Right renal pelvis (tissue), 4 donors: ENCODE measurements at regions not wholly inside any gene's neighbourhood (a gene's known extent, or its start where the extent isn't known, plus 50 kb on each side); places are given as distances from the start of the nearest gene placed in this dataset.

ENCODE experiments used
- DNase-seq, 4 donors: peaks; one replicate each; pipeline ENCODE4 v3.0.0-alpha.2; 2013; ENCODE audit warnings: low read depth in 4 of 4, low spot score in 3 of 4, missing footprints in 1 of 4

- DNase-seq, result no peak
Measured at GRCh38 chr18:43869451-43870008, 592.2 kb upstream of the SYT4 start.

GRCh38 chr18:43870626-43871025, 593.3 kb upstream of the SYT4 start:
- no peak for DNase-seq

GRCh38 chr18:43875511-43875910, 598.2 kb upstream of the SYT4 start:
- no peak for DNase-seq

GRCh38 chr18:43876286-43876685, 599.0 kb upstream of the SYT4 start:
- DNase-seq, result no peak

- no peak for DNase-seq
Measured at GRCh38 chr18:43876748-43877147, 599.5 kb upstream of the SYT4 start.

- DNase-seq, result no peak
Measured at GRCh38 chr18:43877616-43878321, 600.5 kb upstream of the SYT4 start.

- DNase-seq, result no peak
Measured at GRCh38 chr18:43879415-43879814, 602.1 kb upstream of the SYT4 start.

- no peak for DNase-seq
Measured at GRCh38 chr18:43882358-43883055, 605.2 kb upstream of the SYT4 start.

- DNase-seq, result no peak
Measured at GRCh38 chr18:43883886-43884285, 606.6 kb upstream of the SYT4 start.

- DNase-seq, result no peak
Measured at GRCh38 chr18:43886341-43886740, 609.1 kb upstream of the SYT4 start.

- DNase-seq, result no peak
Measured at GRCh38 chr18:43887491-43887890, 610.2 kb upstream of the SYT4 start.

GRCh38 chr18:43888598-43888997, 611.3 kb upstream of the SYT4 start:
- DNase-seq, result no peak

- no peak for DNase-seq
Measured at GRCh38 chr18:43893001-43893637, 615.8 kb upstream of the SYT4 start.

- DNase-seq, result no peak
Measured at GRCh38 chr18:43904209-43904837, 627.0 kb upstream of the SYT4 start.

- no peak for DNase-seq
Measured at GRCh38 chr18:43914018-43914417, 636.7 kb upstream of the SYT4 start.

GRCh38 chr18:43916984-43917383, 639.7 kb upstream of the SYT4 start:
- no peak for DNase-seq

GRCh38 chr18:43917520-43917919, 640.2 kb upstream of the SYT4 start:
- DNase-seq, result no peak

GRCh38 chr18:43919551-43919950, 642.3 kb upstream of the SYT4 start:
- DNase-seq, result no peak

- DNase-seq, result no peak
Measured at GRCh38 chr18:43931439-43931838, 654.1 kb upstream of the SYT4 start.

- DNase-seq, result no peak
Measured at GRCh38 chr18:43932140-43932539, 654.9 kb upstream of the SYT4 start.

GRCh38 chr18:43933177-43933576, 655.9 kb upstream of the SYT4 start:
- no peak for DNase-seq
